SJSA1 (cell line): ENCODE measurements at regions not wholly inside any gene's neighbourhood (a gene's known extent, or its start where the extent isn't known, plus 50 kb on each side); places are given as distances from the start of the nearest gene placed in this dataset.

ENCODE experiments used
- DNase-seq, 2 experiments: peaks; one replicate each; pipeline ENCODE4 v3.0.0-alpha.2; 2015 to 2020; ENCODE audit warnings: low spot score in 2 of 2, low read depth in 1 of 2
- H3K27ac ChIP-seq: fragments of 250-450 bp; sonication (Bioruptor Pico); 2 replicates; pipeline ENCODE4 v1.5.1; 2020; ENCODE audit warnings: mild to moderate bottlenecking, moderate library complexity
- H3K27me3 ChIP-seq: fragments of 250-450 bp; sonication (Bioruptor Pico); replicated peaks from 2 replicates; pipeline ENCODE4 v1.5.1; 2020; ENCODE audit warnings: mild to moderate bottlenecking, moderate library complexity
- H3K36me3 ChIP-seq: fragments of 250-450 bp; sonication (Bioruptor Pico); 2 replicates; pipeline ENCODE4 v1.5.1; 2020; ENCODE audit warnings: mild to moderate bottlenecking
- H3K4me1 ChIP-seq: fragments of 250-450 bp; sonication (Bioruptor Pico); replicated peaks from 2 replicates; pipeline ENCODE4 v1.6.1; 2021; ENCODE audit warnings: mild to moderate bottlenecking
- H3K4me3 ChIP-seq: fragments of 250-450 bp; sonication (Bioruptor Pico); 2 replicates; pipeline ENCODE4 v1.5.1; 2020; ENCODE audit warnings: mild to moderate bottlenecking
- H3K9me3 ChIP-seq: fragments of 250-450 bp; sonication (Bioruptor Pico); replicated peaks from 2 replicates; pipeline ENCODE4 v1.5.1; 2020; ENCODE audit warnings: mild to moderate bottlenecking

DNA sequence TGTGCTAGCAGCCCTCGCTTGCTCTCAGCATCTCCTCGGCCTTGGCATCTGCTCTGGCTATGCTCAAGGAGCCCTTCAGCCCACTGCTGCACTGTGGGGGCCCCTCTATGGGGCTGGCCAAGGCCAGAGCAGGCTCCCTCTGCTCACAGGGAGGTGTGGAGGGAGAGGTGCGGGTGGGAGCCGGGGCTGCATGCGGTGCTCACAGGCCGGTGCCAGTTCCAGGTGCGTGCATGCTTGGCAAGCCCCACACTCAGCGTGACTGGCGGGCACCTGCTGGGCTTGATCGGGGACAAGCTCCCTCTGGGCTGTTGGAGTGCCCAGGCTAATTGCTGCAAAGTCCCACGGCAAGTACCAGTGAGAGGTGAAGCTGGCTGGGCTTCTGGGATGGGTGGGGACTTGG lies 170.5 kb downstream of the TRIM36 start:
- no peaks in the 10 kb centered on the region; the same call in 1 of the 2 replicates for H3K27me3 ChIP-seq
- no peaks in the 10 kb centered on the region for H3K36me3 ChIP-seq
- no peaks in the 10 kb centered on the region for H3K4me1 ChIP-seq

GRCh38 chr5:114989512-114989911 lies 180.2 kb downstream of the TRIM36 start:
- Histone ChIP-seq H3K27ac (no peak overlapping the region), H3K9me3 (no peaks in the 10 kb centered on the region), H3K36me3 (no peaks in the 10 kb centered on the region), H3K4me1 (no peaks in the 10 kb centered on the region), H3K4me3 (no peak overlapping the region), H3K27me3 (no peaks in the 10 kb centered on the region)
- DNase-seq, result no peak

More for the DNA sequence above, 170.5 kb downstream of the TRIM36 start:
- Histone ChIP-seq H3K9me3 (no peaks in the 10 kb centered on the region), H3K27ac (no peak overlapping the region), H3K4me3 (no peak overlapping the region)
- no peak for DNase-seq

- no peaks in the 10 kb centered on the region for H3K4me1 ChIP-seq
- no peak overlapping the region for H3K27ac ChIP-seq
- H3K27me3 ChIP-seq, result no peaks in the 10 kb centered on the region
- H3K36me3 ChIP-seq, result no peaks in the 10 kb centered on the region
- H3K9me3 ChIP-seq, result no peaks in the 10 kb centered on the region
- no peak for DNase-seq
- H3K4me3 ChIP-seq, result no peak overlapping the region
These were observed 181.6 kb downstream of the TRIM36 start for GRCh38 chr5:114988096-114988495.

DNA sequence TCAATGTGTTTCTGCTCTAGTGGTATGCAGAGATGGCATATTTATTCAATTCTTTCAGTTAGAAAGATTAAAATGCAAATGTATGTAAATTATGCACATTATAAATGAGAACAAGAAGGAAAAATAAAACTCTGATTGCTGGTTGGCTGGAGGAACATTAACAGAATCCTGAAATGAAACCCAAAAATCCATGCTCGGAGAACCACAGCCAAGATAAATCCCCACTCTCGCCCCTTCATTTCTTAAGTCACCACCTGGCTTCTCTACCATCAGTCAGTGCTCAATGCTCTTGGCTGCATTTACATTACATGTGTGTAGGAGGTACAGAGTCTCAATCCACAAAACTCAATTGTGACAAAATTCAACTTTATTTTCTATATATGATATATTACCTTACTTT lies 184.9 kb downstream of the TRIM36 start:
- H3K27me3 ChIP-seq, result no peaks in the 10 kb centered on the region

DNA sequence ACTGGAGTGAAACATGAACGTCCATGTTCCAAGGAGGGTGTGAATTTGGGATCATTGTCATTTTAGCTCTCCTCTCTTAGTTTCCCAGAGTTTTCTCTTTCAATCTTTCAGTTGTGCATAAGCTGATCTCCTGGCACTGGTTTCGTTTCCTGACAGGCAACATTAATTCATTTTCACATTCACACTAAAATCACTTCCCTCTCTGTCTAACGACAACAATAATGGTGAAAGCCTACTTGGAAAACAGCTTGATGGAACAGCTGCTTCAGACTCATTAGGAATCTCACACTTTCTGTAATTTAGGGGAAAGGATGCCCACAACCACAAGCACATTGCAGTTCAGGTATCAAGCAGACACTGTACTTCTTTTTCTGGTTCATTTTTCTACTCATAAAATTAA lies 188.6 kb downstream of the TRIM36 start:
- H3K36me3 ChIP-seq, result no peaks in the 10 kb centered on the region
- no peak for DNase-seq
- H3K9me3 ChIP-seq, result no peaks in the 10 kb centered on the region
- no peaks in the 10 kb centered on the region for H3K27me3 ChIP-seq
- H3K4me1 ChIP-seq, result no peaks in the 10 kb centered on the region
- no peak overlapping the region for H3K4me3 ChIP-seq
- H3K27ac ChIP-seq, result no peak overlapping the region

More for the DNA sequence above, 184.9 kb downstream of the TRIM36 start:
- Histone ChIP-seq H3K27ac (no peak overlapping the region), H3K4me1 (no peaks in the 10 kb centered on the region), H3K9me3 (no peaks in the 10 kb centered on the region), H3K36me3 (no peaks in the 10 kb centered on the region), H3K4me3 (no peak overlapping the region)
- no peak for DNase-seq

DNA sequence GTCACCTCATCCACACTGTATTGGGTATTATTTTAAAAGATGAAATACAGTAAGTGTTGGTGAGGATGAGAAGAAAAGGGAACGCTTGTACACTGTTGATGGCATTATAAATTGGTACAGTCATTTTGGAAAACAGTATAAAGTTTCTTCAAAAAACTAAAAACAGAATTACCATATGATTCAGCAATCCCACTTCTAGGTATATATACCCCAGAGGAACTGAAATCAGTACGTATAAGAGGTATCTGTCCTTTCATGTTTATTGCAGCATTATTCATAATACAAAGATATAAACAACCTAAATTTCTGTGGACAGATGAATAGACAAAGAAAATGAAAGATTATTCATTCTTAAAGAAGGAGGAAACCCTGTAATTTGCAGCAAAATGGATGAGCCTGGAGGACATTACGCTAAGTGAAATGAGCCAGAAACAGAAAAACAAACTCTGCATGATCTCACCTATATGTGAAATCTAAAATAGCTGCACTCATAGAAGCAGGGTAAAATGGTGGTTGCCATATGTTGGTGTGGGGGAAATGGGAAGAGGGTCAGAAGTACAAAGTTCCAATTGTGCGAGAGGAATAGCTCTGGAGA lies 191.6 kb downstream of the TRIM36 start:
- no peak for DNase-seq

GRCh38 chr5:114969482-114969881 lies 200.2 kb downstream of the TRIM36 start:
- no peak for DNase-seq
- Histone ChIP-seq H3K4me1 (no peaks in the 10 kb centered on the region), H3K4me3 (no peak overlapping the region), H3K27me3 (no peaks in the 10 kb centered on the region), H3K27ac (no peak overlapping the region), H3K36me3 (no peaks in the 10 kb centered on the region), H3K9me3 (no peaks in the 10 kb centered on the region; the same call in 1 of the 2 replicates)

More for the DNA sequence above, 191.6 kb downstream of the TRIM36 start:
- no peak overlapping the region for H3K4me3 ChIP-seq
- H3K27me3 ChIP-seq, result no peaks in the 10 kb centered on the region
- H3K4me1 ChIP-seq, result no peaks in the 10 kb centered on the region
- H3K9me3 ChIP-seq, result no peaks in the 10 kb centered on the region
- no peaks in the 10 kb centered on the region for H3K36me3 ChIP-seq
- no peak overlapping the region for H3K27ac ChIP-seq

DNA sequence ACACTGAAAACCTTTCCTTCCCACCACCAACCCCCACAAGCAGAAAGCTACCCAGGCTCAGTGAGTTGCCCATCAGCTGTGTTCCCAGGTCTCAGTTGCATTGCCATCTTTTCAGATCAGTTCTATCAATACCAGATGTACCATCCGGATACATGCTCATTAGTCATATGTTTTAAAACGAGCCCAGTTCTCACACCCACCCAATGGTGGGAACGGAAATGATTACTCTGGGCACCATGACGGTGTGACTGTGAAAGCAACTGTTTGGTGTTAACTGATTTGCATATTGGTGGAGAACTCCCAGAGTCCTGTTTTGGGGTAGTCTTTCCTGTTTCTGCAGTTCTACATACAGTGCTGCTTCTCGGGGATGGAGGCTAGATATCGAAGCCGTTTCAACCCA lies 212.3 kb downstream of the TRIM36 start:
- DNase-seq, result no peak
- H3K27me3 ChIP-seq, result no peaks in the 10 kb centered on the region

GRCh38 chr5:114953565-114953964 lies 216.1 kb downstream of the TRIM36 start:
- no peaks in the 10 kb centered on the region; the same call in 1 of the 2 replicates for H3K9me3 ChIP-seq
- H3K4me3 ChIP-seq, result no peak overlapping the region
- DNase-seq, result no peak
- H3K36me3 ChIP-seq, result no peaks in the 10 kb centered on the region
- no peaks in the 10 kb centered on the region for H3K27me3 ChIP-seq
- no peak overlapping the region for H3K27ac ChIP-seq
- H3K4me1 ChIP-seq, result no peaks in the 10 kb centered on the region

More for the DNA sequence above, 212.3 kb downstream of the TRIM36 start:
- no peaks in the 10 kb centered on the region; the same call in 1 of the 2 replicates for H3K9me3 ChIP-seq
- H3K27ac ChIP-seq, result no peak overlapping the region
- no peaks in the 10 kb centered on the region for H3K4me1 ChIP-seq
- no peak overlapping the region for H3K4me3 ChIP-seq
- no peaks in the 10 kb centered on the region for H3K36me3 ChIP-seq

GRCh38 chr5:114952876-114953275 lies 216.8 kb downstream of the TRIM36 start:
- no peak for DNase-seq
- H3K9me3 ChIP-seq, result no peaks in the 10 kb centered on the region; the same call in 1 of the 2 replicates
- H3K36me3 ChIP-seq, result no peaks in the 10 kb centered on the region
- no peak overlapping the region for H3K4me3 ChIP-seq
- H3K4me1 ChIP-seq, result no peaks in the 10 kb centered on the region
- no peaks in the 10 kb centered on the region for H3K27me3 ChIP-seq
- no peak overlapping the region for H3K27ac ChIP-seq

DNA sequence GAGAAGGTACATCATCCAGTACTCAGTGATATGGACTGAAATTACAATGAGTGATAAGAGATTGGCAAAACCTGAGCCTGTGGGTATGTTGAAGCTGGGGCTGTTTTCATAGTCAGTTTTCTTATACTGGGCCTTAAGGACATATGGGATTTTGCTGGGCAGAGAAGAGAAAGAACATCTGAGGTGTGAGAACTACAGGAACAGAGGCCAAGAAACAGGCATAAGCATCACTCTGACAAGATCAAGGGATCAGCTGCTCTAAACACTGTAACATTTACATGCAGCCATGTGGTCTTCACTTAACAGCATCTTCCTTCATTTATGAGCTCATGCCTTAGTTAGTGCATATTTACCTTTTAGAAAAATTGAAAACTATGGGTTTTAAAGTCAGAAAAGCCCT lies 220.0 kb downstream of the TRIM36 start:
- no peaks in the 10 kb centered on the region for H3K4me1 ChIP-seq

GRCh38 chr5:114948986-114949621 lies 220.6 kb downstream of the TRIM36 start:
- H3K27ac ChIP-seq, result no peak overlapping the region
- H3K36me3 ChIP-seq, result no peaks in the 10 kb centered on the region
- DNase-seq, result no peak
- H3K4me1 ChIP-seq, result no peaks in the 10 kb centered on the region
- H3K9me3 ChIP-seq, result no peaks in the 10 kb centered on the region; the same call in 1 of the 2 replicates
- no peaks in the 10 kb centered on the region for H3K27me3 ChIP-seq
- no peak overlapping the region for H3K4me3 ChIP-seq

More for the DNA sequence above, 220.0 kb downstream of the TRIM36 start:
- Histone ChIP-seq H3K27me3 (no peaks in the 10 kb centered on the region), H3K36me3 (no peaks in the 10 kb centered on the region), H3K4me3 (no peak overlapping the region), H3K9me3 (no peaks in the 10 kb centered on the region; the same call in 1 of the 2 replicates), H3K27ac (no peak overlapping the region)
- no peak for DNase-seq

DNA sequence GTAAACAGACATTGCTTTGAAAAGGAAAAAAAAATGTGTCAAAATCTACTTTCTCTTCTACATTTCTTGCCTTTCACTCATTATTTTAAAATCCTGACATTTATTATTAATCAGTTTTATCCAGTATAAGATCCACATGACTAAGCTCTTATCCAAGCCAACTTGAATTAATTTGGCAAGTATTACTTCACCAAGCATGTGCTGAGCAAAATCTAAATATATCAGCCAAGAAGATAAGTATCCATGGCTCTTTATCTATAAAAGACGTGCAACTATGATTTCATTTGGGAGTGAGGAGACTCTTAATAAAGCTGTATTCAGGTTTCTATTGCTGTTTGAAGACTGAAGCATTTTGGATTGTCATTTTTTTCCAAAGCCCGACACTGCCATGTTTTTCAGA lies 221.3 kb downstream of the TRIM36 start:
- Histone ChIP-seq H3K4me3 (no peak overlapping the region), H3K4me1 (no peaks in the 10 kb centered on the region), H3K9me3 (no peaks in the 10 kb centered on the region; the same call in 1 of the 2 replicates), H3K36me3 (no peaks in the 10 kb centered on the region), H3K27ac (no peak overlapping the region), H3K27me3 (no peaks in the 10 kb centered on the region)
- no peak for DNase-seq

GRCh38 chr5:114940709-114941108 lies 229.0 kb downstream of the TRIM36 start:
- no peak overlapping the region for H3K4me3 ChIP-seq
- no peak overlapping the region for H3K27ac ChIP-seq
- peaks cover 9% of the 10 kb centered on the region for H3K9me3 ChIP-seq
- no peaks in the 10 kb centered on the region for H3K36me3 ChIP-seq
- H3K4me1 ChIP-seq, result no peaks in the 10 kb centered on the region
- no peaks in the 10 kb centered on the region for H3K27me3 ChIP-seq
- DNase-seq, result no peak
